ENCODE measurements at regions not wholly inside any gene's neighbourhood (a gene's known extent, or its start where the extent isn't known, plus 50 kb on each side); places are given as distances from the start of the nearest gene placed in this dataset.

- no peaks in the 10 kb centered on the region for H3K9me2 ChIP-seq (ENCODE audit: insufficient read depth, low read length)
- TF ChIP-seq RAD21 (conservative IDR thresholded peaks at IDR 0.05) (no peak), CTCF (IDR thresholded peaks at IDR 0.05; ENCODE audit: poor library complexity, severe bottlenecking) (no peak), POLR2AphosphoS5 (IDR thresholded peaks at IDR 0.05) (no peak), TAF1 (IDR thresholded peaks at IDR 0.05; ENCODE audit: low read depth) (no peak), MXI1 (conservative IDR thresholded peaks at IDR 0.05; ENCODE audit: poor library complexity, severe bottlenecking) (no peak), EZH2 (IDR thresholded peaks at IDR 0.05; ENCODE audit: borderline replicate concordance, insufficient read depth, low read length, poor library complexity, severe bottlenecking) (no peak), EP300 (conservative IDR thresholded peaks at IDR 0.05; ENCODE audit: poor library complexity, severe bottlenecking) (no peak), REST (IDR thresholded peaks at IDR 0.05; ENCODE audit: borderline replicate concordance) (no peak), SMC3 (conservative IDR thresholded peaks at IDR 0.05; ENCODE audit: poor library complexity) (no peak)
- no peaks in the 10 kb centered on the region for H4K20me1 ChIP-seq (ENCODE audit: insufficient read depth)
- H2AFZ ChIP-seq (ENCODE audit: low read depth, low read length): no peak overlapping the region
- H3K27ac ChIP-seq (ENCODE audit: low read length): no peak overlapping the region
- no peaks in the 10 kb centered on the region for H3K9me3 ChIP-seq (ENCODE audit: low read length)
- H3F3A ChIP-seq (ENCODE audit: insufficient read depth, low read length, poor library complexity, severe bottlenecking): no peaks in the 10 kb centered on the region
- no peak overlapping the region for H3K9ac ChIP-seq (ENCODE audit: low read length)
- no peaks in the 10 kb centered on the region for H3K36me3 ChIP-seq (ENCODE audit: insufficient read depth, low read length)
- H3K27me3 ChIP-seq (ENCODE audit: insufficient read depth, low read depth, low read length): no peaks in the 10 kb centered on the region
- no peak overlapping the region for H3K4me2 ChIP-seq (ENCODE audit: low read length)
- H3K79me2 ChIP-seq (replicated peaks; ENCODE audit: insufficient read depth, low read length): no peaks in the 10 kb centered on the region
- no peak overlapping the region for H3K4me3 ChIP-seq (ENCODE audit: low read length)
Measured at GRCh38 chr3:180354214-180354613, 247.7 kb upstream of the TTC14 start.

- H3K79me2 ChIP-seq (replicated peaks; ENCODE audit: insufficient read depth, low read length): no peaks in the 10 kb centered on the region
- no peak overlapping the region for H3K4me2 ChIP-seq (ENCODE audit: low read length)
- no peak overlapping the region for H3K4me3 ChIP-seq (ENCODE audit: low read length)
- H3K9me3 ChIP-seq (ENCODE audit: low read length): no peaks in the 10 kb centered on the region
- H4K20me1 ChIP-seq (ENCODE audit: insufficient read depth): no peaks in the 10 kb centered on the region
- no peaks in the 10 kb centered on the region for H3K9me2 ChIP-seq (ENCODE audit: insufficient read depth, low read length)
- H3K27ac ChIP-seq (ENCODE audit: low read length): no peak overlapping the region
- no peaks in the 10 kb centered on the region for H3F3A ChIP-seq (ENCODE audit: insufficient read depth, low read length, poor library complexity, severe bottlenecking)
- no peak overlapping the region for H3K9ac ChIP-seq (ENCODE audit: low read length)
- no peaks in the 10 kb centered on the region for H3K27me3 ChIP-seq (ENCODE audit: insufficient read depth, low read depth, low read length)
- no peak overlapping the region for H2AFZ ChIP-seq (ENCODE audit: low read depth, low read length)
- no peaks in the 10 kb centered on the region for H3K36me3 ChIP-seq (ENCODE audit: insufficient read depth, low read length)
- no peak for TF ChIP-seq EP300 (conservative IDR thresholded peaks at IDR 0.05; ENCODE audit: poor library complexity, severe bottlenecking)
- no peak for TF ChIP-seq RAD21 (conservative IDR thresholded peaks at IDR 0.05)
- TF ChIP-seq EZH2 (IDR thresholded peaks at IDR 0.05; ENCODE audit: borderline replicate concordance, insufficient read depth, low read length, poor library complexity, severe bottlenecking): no peak
- no peak for TF ChIP-seq SMC3 (conservative IDR thresholded peaks at IDR 0.05; ENCODE audit: poor library complexity)
- TF ChIP-seq POLR2AphosphoS5 (IDR thresholded peaks at IDR 0.05): no peak
- TF ChIP-seq TAF1 (IDR thresholded peaks at IDR 0.05; ENCODE audit: low read depth): no peak
- no peak for TF ChIP-seq CTCF (IDR thresholded peaks at IDR 0.05; ENCODE audit: poor library complexity, severe bottlenecking)
- TF ChIP-seq REST (IDR thresholded peaks at IDR 0.05; ENCODE audit: borderline replicate concordance): no peak
- TF ChIP-seq MXI1 (conservative IDR thresholded peaks at IDR 0.05; ENCODE audit: poor library complexity, severe bottlenecking): no peak
Measured at GRCh38 chr3:180358179-180358578, 243.8 kb upstream of the TTC14 start.
